Heart left ventricle (tissue), 13 donors: ENCODE measurements at regions not wholly inside any gene's neighbourhood (a gene's known extent, or its start where the extent isn't known, plus 50 kb on each side); places are given as distances from the start of the nearest gene placed in this dataset.

ENCODE experiments used
- POLR2A ChIP-seq, 2 donors: fragments of 450-650 bp; IDR thresholded peaks; one replicate each; pipeline ENCODE4 v1.6.1; 2017; ENCODE audit warnings: antibody characterized with exemption in 2 of 2, mild to moderate bottlenecking in 2 of 2, moderate library complexity in 2 of 2
- TF ChIP-seq, protein P1 (sequence below), 12 donors: fragments of 200-600 bp; sonication (generic) in 4 of 12; IDR thresholded peaks; one replicate each; pipeline versions ENCODE4 v1.5.0 to v1.8.0; 2018 to 2022; ENCODE audit warnings: antibody characterized with exemption in 12 of 12, mild to moderate bottlenecking in 5 of 12
- donor health status: ischemic (EF 13 %, LVEDD 7.1; RV severe dilation, severe dysfunction).
- donor health status: DM: no; HTN: yes; CAD: no.
- donor health status: DM: no; HTN: no; CAD: no.
- donor health status: ischemic (EF 25% LVEDD 6.9; RV normal size, moderate dysfunction).
- donor health status: ischemic (EF 25% LVEDD 5.7; RV mildly dilated, moderate dysfunction).
- donor health status: ischemic (EF 35%, LVEDD 5.7; RV mildly dilated, moderate dysfunction).
- donor health status: nonischemic (EF 11% LVEDD 7.7; RV severe dilation, severe dysfunction).
- donor health status: DM: yes; HTN: yes; CAD: no.
- donor health status: PGD.
- donor health status: ischemic (EF 29% LVEDD 5.4; RV normal size, mild dysfunction).
- donor health status: nonischemic (EF 23%, LVEDD 6.1; RV moderate dilation, normal function).

DNA sequence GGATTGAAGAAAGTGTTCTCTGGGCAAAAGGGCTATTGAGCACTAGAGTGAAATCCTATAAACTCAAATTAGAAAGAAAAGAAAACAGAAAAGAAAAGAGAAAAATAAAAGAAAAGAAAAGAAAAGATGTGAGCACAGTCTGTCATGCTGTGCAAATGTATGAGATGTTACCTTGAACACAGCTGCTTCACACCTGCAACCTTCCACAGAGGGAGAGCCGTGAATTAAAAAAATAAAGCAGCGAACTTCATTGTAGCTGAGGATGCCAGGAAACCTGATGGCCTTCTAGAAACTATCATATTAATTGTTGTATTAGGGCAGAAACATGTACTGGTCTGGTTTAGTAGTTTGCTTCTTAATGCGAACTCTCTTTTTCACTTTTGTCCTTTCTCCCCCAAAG, 88.0 kb upstream of the SATB1 start:
- TF ChIP-seq, protein P1, sequence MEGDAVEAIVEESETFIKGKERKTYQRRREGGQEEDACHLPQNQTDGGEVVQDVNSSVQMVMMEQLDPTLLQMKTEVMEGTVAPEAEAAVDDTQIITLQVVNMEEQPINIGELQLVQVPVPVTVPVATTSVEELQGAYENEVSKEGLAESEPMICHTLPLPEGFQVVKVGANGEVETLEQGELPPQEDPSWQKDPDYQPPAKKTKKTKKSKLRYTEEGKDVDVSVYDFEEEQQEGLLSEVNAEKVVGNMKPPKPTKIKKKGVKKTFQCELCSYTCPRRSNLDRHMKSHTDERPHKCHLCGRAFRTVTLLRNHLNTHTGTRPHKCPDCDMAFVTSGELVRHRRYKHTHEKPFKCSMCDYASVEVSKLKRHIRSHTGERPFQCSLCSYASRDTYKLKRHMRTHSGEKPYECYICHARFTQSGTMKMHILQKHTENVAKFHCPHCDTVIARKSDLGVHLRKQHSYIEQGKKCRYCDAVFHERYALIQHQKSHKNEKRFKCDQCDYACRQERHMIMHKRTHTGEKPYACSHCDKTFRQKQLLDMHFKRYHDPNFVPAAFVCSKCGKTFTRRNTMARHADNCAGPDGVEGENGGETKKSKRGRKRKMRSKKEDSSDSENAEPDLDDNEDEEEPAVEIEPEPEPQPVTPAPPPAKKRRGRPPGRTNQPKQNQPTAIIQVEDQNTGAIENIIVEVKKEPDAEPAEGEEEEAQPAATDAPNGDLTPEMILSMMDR (IDR thresholded peaks at IDR 0.05), result no peak
- TF ChIP-seq POLR2A (IDR thresholded peaks at IDR 0.05), result no peak
